NCI-H1048 (cell line): ENCODE measurements at regions not wholly inside any gene's neighbourhood (a gene's known extent, or its start where the extent isn't known, plus 50 kb on each side); places are given as distances from the start of the nearest gene placed in this dataset.

Source experiments
- DNase-seq: peaks from one replicate; lab custom pipeline; 2025; lab: John Stamatoyannopoulos, UW

- DNase-seq, result no peak
Observed at GRCh38 chr3:78003090-78003489, 963.2 kb downstream of the ROBO2 start.

GRCh38 chr3:78004571-78004970 is 964.7 kb downstream of the ROBO2 start:
- DNase-seq, result no peak

GRCh38 chr3:78013653-78014052 is 973.8 kb downstream of the ROBO2 start:
- no peak for DNase-seq

- DNase-seq, result no peak
Observed at GRCh38 chr3:78015856-78016255, 976.0 kb downstream of the ROBO2 start.

- DNase-seq, result no peak
Observed at GRCh38 chr3:78021710-78022109, 981.8 kb downstream of the ROBO2 start.

- no peak for DNase-seq
Observed at GRCh38 chr3:78022232-78022631, 982.3 kb downstream of the ROBO2 start.

- DNase-seq, result no peak
Observed at GRCh38 chr3:78023257-78023656, 983.4 kb downstream of the ROBO2 start.

- no peak for DNase-seq
Observed at GRCh38 chr3:78025916-78026315, 986.0 kb downstream of the ROBO2 start.

- DNase-seq, result no peak
Observed at GRCh38 chr3:78026318-78026828, 986.5 kb downstream of the ROBO2 start.

- DNase-seq, result no peak
Observed at GRCh38 chr3:78029775-78030174, 989.9 kb downstream of the ROBO2 start.

- no peak for DNase-seq
Observed at GRCh38 chr3:78035131-78035641, 995.3 kb downstream of the ROBO2 start.

GRCh38 chr3:78041486-78041885 is 1001.6 kb downstream of the ROBO2 start:
- DNase-seq, result no peak

- DNase-seq, result no peak
Observed at GRCh38 chr3:78046566-78046965, 1006.7 kb downstream of the ROBO2 start.

- no peak for DNase-seq
Observed at GRCh38 chr3:78048698-78049097, 1008.8 kb downstream of the ROBO2 start.

GRCh38 chr3:78049521-78049920 is 1009.6 kb downstream of the ROBO2 start:
- DNase-seq, result no peak

- no peak for DNase-seq
Observed at GRCh38 chr3:78050276-78051065, 1010.6 kb downstream of the ROBO2 start.

GRCh38 chr3:78052746-78053145 is 1012.8 kb downstream of the ROBO2 start:
- no peak for DNase-seq

- DNase-seq, result no peak
Observed at GRCh38 chr3:78066287-78066686, 1026.4 kb downstream of the ROBO2 start.

GRCh38 chr3:78070188-78070587 is 1030.3 kb downstream of the ROBO2 start:
- no peak for DNase-seq

- no peak for DNase-seq
Observed at GRCh38 chr3:78076379-78076778, 1036.5 kb downstream of the ROBO2 start.

- DNase-seq, result no peak
Observed at GRCh38 chr3:78077178-78077577, 1037.3 kb downstream of the ROBO2 start.

- DNase-seq, result no peak
Observed at GRCh38 chr3:78077842-78078241, 1037.9 kb downstream of the ROBO2 start.

GRCh38 chr3:78079514-78079913 is 1039.6 kb downstream of the ROBO2 start:
- DNase-seq, result no peak

GRCh38 chr3:78086150-78086549 is 1046.3 kb downstream of the ROBO2 start:
- no peak for DNase-seq
